Fibroblast of skin of scalp (primary cell): ENCODE measurements at regions not wholly inside any gene's neighbourhood (a gene's known extent, or its start where the extent isn't known, plus 50 kb on each side); places are given as distances from the start of the nearest gene placed in this dataset.
"Not testable (repeated sequence)": the region's sequence is repeated elsewhere in the genome, so short reads cannot be mapped to it uniquely, and the experiment has no call there.

Source experiments
- DNase-seq: peaks from one replicate; pipeline ENCODE4 v3.0.0-alpha.2; 2013

- no peak for DNase-seq
Measured at GRCh38 chr1:110260194-110260593, 50.1 kb downstream of the KCNC4 start.

GRCh38 chr1:110262296-110262695 is 52.2 kb downstream of the KCNC4 start:
- no peak for DNase-seq

- no peak for DNase-seq
Measured at GRCh38 chr1:110262846-110263631, 52.9 kb downstream of the KCNC4 start.

GRCh38 chr1:110264430-110264829 is 54.3 kb downstream of the KCNC4 start:
- no peak for DNase-seq

GRCh38 chr1:110265186-110265585 is 55.1 kb downstream of the KCNC4 start:
- no peak for DNase-seq

GRCh38 chr1:110266834-110267233 is 56.7 kb downstream of the KCNC4 start:
- no peak for DNase-seq

- DNase-seq = no peak
Measured at GRCh38 chr1:110267260-110267659, 57.1 kb downstream of the KCNC4 start.

GRCh38 chr1:110272045-110272444 is 61.9 kb downstream of the KCNC4 start:
- DNase-seq = no peak

GRCh38 chr1:110273832-110274231 is 63.7 kb downstream of the KCNC4 start:
- DNase-seq = not testable (repeated sequence)

- no peak for DNase-seq
Measured at GRCh38 chr1:110280126-110280525, 59.1 kb upstream of the RBM15 start.

GRCh38 chr1:110280804-110281203 is 58.4 kb upstream of the RBM15 start:
- no peak for DNase-seq

- DNase-seq = no peak
Measured at GRCh38 chr1:110281363-110282290, 57.5 kb upstream of the RBM15 start.

- no peak for DNase-seq
Measured at GRCh38 chr1:110282395-110282794, 56.8 kb upstream of the RBM15 start.

GRCh38 chr1:110283677-110284076 is 55.5 kb upstream of the RBM15 start:
- DNase-seq = no peak

- DNase-seq = no peak
Measured at GRCh38 chr1:110285316-110285715, 53.9 kb upstream of the RBM15 start.

- DNase-seq = no peak
Measured at GRCh38 chr1:110286564-110286963, 52.6 kb upstream of the RBM15 start.

- DNase-seq = peak; percentile 6
Measured at GRCh38 chr1:110288111-110288510, 51.1 kb upstream of the RBM15 start.
